ENCODE measurements at regions not wholly inside any gene's neighbourhood (a gene's known extent, or its start where the extent isn't known, plus 50 kb on each side); places are given as distances from the start of the nearest gene placed in this dataset.

DNA sequence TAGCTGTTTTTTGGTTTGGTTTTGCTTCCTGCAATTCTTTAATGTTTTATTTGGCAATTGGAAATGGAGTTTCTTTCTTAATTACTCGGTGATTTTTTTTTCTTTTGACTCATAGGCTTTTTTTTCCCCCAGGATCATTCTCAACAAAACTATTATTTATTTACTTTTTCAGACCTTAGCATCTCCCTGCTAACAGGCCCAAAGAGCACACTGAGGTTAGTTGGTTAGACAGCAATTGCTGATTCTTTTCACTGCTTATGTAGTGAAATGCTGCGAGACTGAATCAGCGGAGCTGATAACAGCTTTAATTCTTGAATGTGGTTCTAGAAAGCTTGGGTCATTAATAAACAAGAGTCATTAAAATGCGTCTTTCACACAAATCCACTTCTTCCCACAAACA is 79.1 kb upstream of the ZFP64 start:
- no peak for DNase-seq
- CTCF ChIA-PET = interaction anchor here (0.8 to 1.1 kb wide), 3 partner anchors 9 to 38 kb away, joined by 3 to 4 read pairs (median 3); no protein-coding TSS in a partner anchor
- Mint-ChIP-seq H3K4me1 (no peaks in the 10 kb centered on the region), H3K27me3 (peaks cover 1% of the 10 kb centered on the region), H3K27ac (no peak overlapping the region), H3K9me3 (no peaks in the 10 kb centered on the region), H3K4me3 (no peak overlapping the region), H3K36me3 (ENCODE audit: low read depth) (no peaks in the 10 kb centered on the region)
- POLR2A ChIA-PET = no interaction called here

DNA sequence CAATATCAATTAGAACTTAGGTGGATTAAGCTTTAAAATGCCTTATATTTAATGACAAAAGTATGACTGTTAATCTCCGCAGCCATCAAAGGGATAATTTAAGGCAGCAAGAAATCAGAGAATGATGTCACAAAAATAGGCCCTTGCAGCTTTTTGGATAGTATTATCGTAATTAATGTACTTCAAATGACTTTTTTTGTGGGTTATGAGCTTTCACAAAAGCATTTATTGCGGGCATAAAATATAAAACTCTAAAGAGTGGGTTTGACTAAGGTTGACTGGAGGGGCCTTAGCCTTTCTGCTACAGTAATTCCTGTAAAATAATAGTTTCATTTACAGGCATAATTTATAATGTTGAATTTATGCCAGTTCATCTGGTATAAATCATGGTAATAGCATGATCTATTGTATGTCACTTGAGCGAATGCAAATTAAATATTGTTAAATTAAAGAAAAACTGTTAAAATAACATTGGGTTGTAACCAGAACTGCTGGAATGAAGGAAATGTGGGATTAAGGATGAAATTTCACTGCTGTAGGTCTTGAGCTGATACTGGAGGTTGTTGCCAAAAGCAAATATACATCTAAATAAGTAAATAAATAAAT is 78.5 kb upstream of the ZFP64 start:
- no peak overlapping the region for H3K27ac Mint-ChIP-seq
- no peak overlapping the region for H3K4me3 Mint-ChIP-seq
- H3K36me3 Mint-ChIP-seq (ENCODE audit: low read depth) = no peaks in the 10 kb centered on the region
- peaks cover 4% of the 10 kb centered on the region for H3K27me3 Mint-ChIP-seq
- DNase-seq = no peak
- H3K9me3 Mint-ChIP-seq = no peaks in the 10 kb centered on the region
- no peaks in the 10 kb centered on the region for H3K4me1 Mint-ChIP-seq
- POLR2A ChIA-PET = no interaction called here
- CTCF ChIA-PET = interaction anchor here (0.8 to 1.1 kb wide), 3 partner anchors 8 to 38 kb away, joined by 3 to 4 read pairs (median 3); no protein-coding TSS in a partner anchor

DNA sequence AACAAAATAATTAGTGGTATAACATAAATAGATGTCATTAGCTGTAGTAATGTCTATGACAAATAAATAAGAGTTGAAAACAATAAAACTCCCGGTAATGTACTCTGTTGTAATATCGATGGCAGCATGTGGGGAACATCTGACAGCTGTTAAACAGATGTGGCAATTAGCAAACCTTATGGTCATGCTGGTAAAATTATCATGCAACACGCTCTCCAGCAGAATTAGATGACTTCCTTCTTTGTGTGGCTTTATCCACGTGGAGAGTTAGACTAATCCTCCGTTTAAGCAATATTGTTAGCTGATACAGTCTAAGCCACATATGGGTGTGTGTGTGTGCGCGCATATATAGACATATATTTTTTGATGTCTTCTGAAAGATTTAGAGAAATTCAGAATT is 77.7 kb upstream of the ZFP64 start:
- no peak overlapping the region for H3K27ac Mint-ChIP-seq
- no peak overlapping the region for H3K4me3 Mint-ChIP-seq
- ChIA-PET POLR2A (no interaction called here), CTCF (no interaction called here)
- H3K4me1 Mint-ChIP-seq = no peaks in the 10 kb centered on the region
- no peak for DNase-seq
- H3K27me3 Mint-ChIP-seq = peaks cover 4% of the 10 kb centered on the region
- no peaks in the 10 kb centered on the region for H3K36me3 Mint-ChIP-seq (ENCODE audit: low read depth)
- H3K9me3 Mint-ChIP-seq = no peaks in the 10 kb centered on the region

DNA sequence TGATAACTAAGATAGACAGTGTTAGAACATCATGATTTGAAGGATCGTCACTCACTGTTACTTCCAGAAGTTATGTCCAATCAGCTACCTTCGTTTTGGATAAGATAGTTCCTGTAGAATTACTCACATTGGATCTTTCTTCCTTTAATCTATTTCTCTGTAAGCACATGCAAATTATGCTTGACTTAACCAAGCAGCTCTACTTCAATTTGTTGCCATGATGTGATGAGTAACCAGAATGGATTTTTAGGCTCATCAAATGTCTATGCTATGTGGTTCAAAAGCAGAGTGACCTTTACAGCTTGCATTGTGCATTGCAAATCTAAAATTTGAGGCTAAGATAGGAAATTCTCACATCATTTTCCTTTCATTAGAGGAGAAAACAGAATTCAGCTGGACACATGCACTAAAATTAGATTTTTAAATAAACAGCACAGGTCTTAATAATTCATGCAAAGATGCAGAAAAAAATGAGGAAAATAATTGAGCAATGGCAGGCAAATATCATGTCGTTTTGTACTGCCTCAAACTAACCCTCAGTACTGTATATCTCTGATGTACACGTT is 76.7 kb upstream of the ZFP64 start:
- no peaks in the 10 kb centered on the region for H3K9me3 Mint-ChIP-seq
- H3K27me3 Mint-ChIP-seq = peaks cover 8% of the 10 kb centered on the region
- no peaks in the 10 kb centered on the region for H3K36me3 Mint-ChIP-seq (ENCODE audit: low read depth)
- ChIA-PET POLR2A (no interaction called here), CTCF (no interaction called here)
- no peaks in the 10 kb centered on the region for H3K4me1 Mint-ChIP-seq
- no peak for DNase-seq
- no peak overlapping the region for H3K4me3 Mint-ChIP-seq
- no peak overlapping the region for H3K27ac Mint-ChIP-seq

DNA sequence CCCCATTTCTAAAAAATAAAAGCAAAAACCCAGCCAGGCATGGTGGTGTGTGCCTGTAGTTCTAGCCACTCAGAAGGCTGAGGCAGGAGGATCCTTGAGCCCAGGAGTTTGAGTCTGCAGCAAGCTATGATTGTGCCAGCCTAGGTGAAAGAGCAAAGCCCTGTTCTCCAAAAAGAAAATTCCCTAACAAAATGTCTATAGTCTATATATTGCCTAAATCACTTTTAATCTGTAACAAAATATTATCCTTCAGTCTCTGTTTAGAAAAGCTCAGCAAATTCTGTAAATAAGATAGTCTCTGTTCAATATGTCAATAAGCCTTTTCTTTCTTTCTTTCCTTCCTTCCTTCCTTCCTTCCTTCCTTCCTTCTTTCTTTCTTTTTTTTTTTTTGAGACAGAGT is 75.8 kb upstream of the ZFP64 start:
- no peak overlapping the region for H3K27ac Mint-ChIP-seq
- CTCF ChIA-PET = no interaction called here

DNA sequence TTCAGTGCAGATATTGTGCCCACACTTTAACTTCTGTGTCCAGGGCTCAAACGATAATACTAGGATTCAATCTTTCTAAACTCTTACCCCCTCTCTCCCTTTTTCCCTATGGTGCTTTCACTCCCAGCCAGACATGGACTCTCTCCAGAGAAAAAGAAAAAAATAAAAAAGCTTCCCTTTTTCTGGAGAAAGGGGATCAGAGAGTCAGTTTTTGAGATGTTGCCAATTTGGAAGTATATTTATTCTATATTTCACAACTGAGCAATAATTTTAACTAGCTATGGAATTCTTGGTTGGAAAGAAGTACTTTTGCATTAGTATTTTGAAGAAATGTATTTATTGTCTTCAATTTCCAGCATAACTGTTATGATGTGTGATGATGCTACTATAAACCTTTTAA is 72.2 kb upstream of the ZFP64 start:
- no peak overlapping the region for H3K27ac Mint-ChIP-seq
- no peaks in the 10 kb centered on the region for H3K36me3 Mint-ChIP-seq (ENCODE audit: low read depth)
- H3K27me3 Mint-ChIP-seq = peaks cover 16% of the 10 kb centered on the region
- peaks cover 1% of the 10 kb centered on the region for H3K9me3 Mint-ChIP-seq
- no peaks in the 10 kb centered on the region for H3K4me1 Mint-ChIP-seq
- ChIA-PET POLR2A (no interaction called here), CTCF (no interaction called here)
- no peak for DNase-seq
- H3K4me3 Mint-ChIP-seq = no peak overlapping the region

More for the DNA sequence above, 75.8 kb upstream of the ZFP64 start:
- Mint-ChIP-seq H3K27me3 (peaks cover 15% of the 10 kb centered on the region), H3K36me3 (ENCODE audit: low read depth) (no peaks in the 10 kb centered on the region), H3K4me1 (no peaks in the 10 kb centered on the region), H3K4me3 (no peak overlapping the region), H3K9me3 (no peaks in the 10 kb centered on the region)
- POLR2A ChIA-PET = interaction anchor here (0.8 to 0.9 kb wide), 2 partner anchors 32 to 133 kb away, joined by 3 read pairs; no protein-coding TSS in a partner anchor
- DNase-seq = no peak

DNA sequence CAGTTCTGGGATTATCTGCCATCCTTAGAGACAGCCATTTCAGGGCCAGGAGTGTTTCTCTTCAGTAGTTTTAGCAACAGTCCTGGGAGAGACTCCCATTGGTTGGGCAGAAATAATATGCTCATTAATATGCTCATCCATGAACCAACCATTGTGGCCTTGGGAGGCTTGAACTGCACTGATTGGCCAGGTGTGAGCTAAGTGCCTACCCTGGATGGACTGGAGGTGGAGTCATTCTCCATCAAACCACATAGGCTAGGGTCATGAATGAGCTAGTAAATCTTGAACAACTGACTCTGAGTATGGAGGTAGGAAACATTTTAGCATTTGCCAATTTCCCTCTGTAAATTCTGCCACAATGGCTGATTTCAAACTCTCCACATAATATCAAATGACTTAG is 70.2 kb upstream of the ZFP64 start:
- POLR2A ChIA-PET = no interaction called here
- H3K4me1 Mint-ChIP-seq = no peaks in the 10 kb centered on the region
- H3K4me3 Mint-ChIP-seq = no peak overlapping the region
- CTCF ChIA-PET = interaction anchor here (1.1 kb wide), 1 partner anchor 9 kb away, joined by 3 read pairs; no protein-coding TSS in a partner anchor
- H3K27me3 Mint-ChIP-seq = peaks cover 16% of the 10 kb centered on the region
- no peak for DNase-seq
- no peak overlapping the region for H3K27ac Mint-ChIP-seq
- peaks cover 5% of the 10 kb centered on the region for H3K9me3 Mint-ChIP-seq
- peaks cover 1% of the 10 kb centered on the region for H3K36me3 Mint-ChIP-seq (ENCODE audit: low read depth)

DNA sequence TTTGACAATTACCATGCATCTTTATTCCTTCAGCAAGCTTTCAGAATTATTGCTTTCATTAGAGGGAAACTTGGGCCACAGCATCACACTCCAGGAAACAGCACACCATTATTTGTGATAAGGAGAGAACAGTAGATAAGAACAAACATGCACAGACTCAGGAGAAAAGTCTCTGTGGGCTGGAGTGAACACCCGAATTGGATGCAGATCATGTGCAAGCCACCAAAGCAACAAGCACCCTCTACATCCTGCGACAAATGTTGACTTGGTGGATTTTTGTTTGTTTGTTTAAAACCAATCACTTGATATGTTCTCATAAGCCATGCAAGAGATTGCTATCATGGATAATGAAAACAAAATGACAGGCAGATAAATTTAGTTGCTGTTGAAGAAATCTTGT is 67.7 kb upstream of the ZFP64 start:
- peaks cover 1% of the 10 kb centered on the region for H3K36me3 Mint-ChIP-seq (ENCODE audit: low read depth)
- no peak overlapping the region for H3K27ac Mint-ChIP-seq
- POLR2A ChIA-PET = no interaction called here
- H3K4me1 Mint-ChIP-seq = no peaks in the 10 kb centered on the region
- CTCF ChIA-PET = interaction anchor here (1.5 kb wide), 1 partner anchor 30 kb away, joined by 3 read pairs; no protein-coding TSS in a partner anchor
- no peak for DNase-seq
- peaks cover 5% of the 10 kb centered on the region for H3K9me3 Mint-ChIP-seq
- H3K4me3 Mint-ChIP-seq = no peak overlapping the region
- H3K27me3 Mint-ChIP-seq = peaks cover 12% of the 10 kb centered on the region

DNA sequence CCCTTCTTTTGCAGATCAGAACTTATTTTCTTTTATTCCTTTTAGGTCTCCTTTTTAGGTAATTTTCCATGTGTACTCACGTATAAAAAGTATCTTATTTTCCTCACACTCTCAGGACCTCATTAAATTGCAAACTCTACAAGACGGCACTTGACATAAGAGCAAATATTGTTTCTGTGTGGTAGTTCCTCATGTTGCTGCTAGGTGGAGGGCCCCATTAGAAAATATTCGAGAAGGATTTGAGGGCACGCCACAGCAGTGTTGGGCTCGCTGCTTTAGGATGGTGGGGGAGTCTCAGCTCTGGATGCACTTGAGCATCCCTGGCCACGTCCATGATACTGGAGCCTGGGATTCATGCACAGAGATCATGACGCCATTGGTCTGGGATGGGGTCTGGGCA is 64.9 kb upstream of the ZFP64 start:
- Mint-ChIP-seq H3K27me3 (no peaks in the 10 kb centered on the region), H3K4me1 (no peaks in the 10 kb centered on the region), H3K4me3 (no peak overlapping the region), H3K36me3 (ENCODE audit: low read depth) (peaks cover 1% of the 10 kb centered on the region), H3K9me3 (peaks cover 5% of the 10 kb centered on the region), H3K27ac (no peak overlapping the region)
- POLR2A ChIA-PET = no interaction called here
- CTCF ChIA-PET = no interaction called here
- no peak for DNase-seq

DNA sequence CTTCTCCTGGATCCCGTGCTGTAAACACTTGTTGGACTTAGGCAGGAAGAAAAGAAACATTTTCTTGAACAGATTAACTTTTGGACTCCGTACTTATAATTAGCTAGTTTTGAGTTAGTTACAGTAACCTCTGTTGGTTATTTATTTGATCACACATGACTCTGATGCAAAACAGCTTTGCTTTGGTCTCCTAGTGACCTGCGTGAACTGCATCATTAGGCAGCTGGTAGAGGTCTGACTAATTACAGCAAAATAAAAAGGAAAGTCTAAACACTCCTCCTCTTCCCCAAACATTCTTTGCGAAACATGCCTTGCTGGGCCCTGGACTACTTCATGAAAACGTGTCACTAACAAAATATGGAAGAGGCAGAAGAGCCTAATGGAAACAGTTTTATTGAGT is 61.1 kb upstream of the ZFP64 start:
- Mint-ChIP-seq H3K4me3 (no peak overlapping the region), H3K4me1 (no peaks in the 10 kb centered on the region), H3K27me3 (no peaks in the 10 kb centered on the region), H3K36me3 (ENCODE audit: low read depth) (no peaks in the 10 kb centered on the region), H3K9me3 (no peaks in the 10 kb centered on the region), H3K27ac (no peak overlapping the region)
- CTCF ChIA-PET = no interaction called here
- no peak for DNase-seq
- POLR2A ChIA-PET = no interaction called here

DNA sequence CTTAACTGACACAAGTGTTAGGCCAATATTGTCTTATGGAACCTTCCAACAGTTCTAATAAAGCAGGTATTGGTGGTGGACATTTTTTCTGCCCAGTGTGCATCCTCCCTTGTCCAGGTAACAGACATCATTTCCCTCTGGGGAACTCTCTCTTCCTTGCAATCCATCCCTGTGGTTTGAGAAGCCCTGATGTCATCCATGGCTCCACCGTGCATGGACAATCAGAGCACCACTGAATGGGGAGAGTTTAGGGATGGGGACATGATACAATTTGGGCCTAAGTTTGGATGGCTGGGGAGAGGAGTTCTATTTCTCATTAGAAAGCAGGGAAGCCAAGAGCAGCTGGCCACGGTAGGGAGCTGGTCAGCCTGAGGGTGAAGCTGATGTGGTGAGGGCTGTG is 60.2 kb upstream of the ZFP64 start:
- H3K4me3 Mint-ChIP-seq = no peak overlapping the region
- no peak overlapping the region for H3K27ac Mint-ChIP-seq
- no peaks in the 10 kb centered on the region for H3K27me3 Mint-ChIP-seq
- no peaks in the 10 kb centered on the region for H3K4me1 Mint-ChIP-seq
- no peaks in the 10 kb centered on the region for H3K36me3 Mint-ChIP-seq (ENCODE audit: low read depth)
- ChIA-PET POLR2A (no interaction called here), CTCF (no interaction called here)
- no peak for DNase-seq
- H3K9me3 Mint-ChIP-seq = no peaks in the 10 kb centered on the region

DNA sequence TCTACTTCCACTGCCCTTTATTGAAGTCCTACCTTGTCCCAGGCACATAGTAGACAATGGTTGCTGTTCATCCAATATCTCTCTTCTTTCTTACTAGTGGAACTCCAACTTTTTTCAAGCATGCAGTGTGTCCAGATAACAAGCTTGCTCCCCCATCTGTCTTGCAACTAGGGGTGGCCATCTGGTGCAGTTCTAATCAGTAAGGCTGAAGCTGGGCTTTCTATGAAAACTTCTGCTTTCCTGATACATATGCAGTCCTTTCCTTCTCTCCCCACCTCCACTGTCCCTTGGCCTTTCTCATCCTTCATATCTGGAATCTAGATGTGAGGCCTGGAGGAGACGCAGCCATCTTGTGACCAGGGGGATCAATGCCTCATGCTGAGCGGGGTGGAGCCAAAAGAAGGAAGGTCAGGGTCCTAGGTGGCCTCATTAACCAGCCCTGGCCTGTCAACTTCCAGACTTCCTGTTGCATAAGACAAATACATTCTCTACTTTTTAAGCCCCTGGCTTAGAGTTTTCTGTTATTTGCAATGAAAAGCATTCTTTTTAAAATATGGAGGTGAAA is 59.6 kb upstream of the ZFP64 start:
- no peaks in the 10 kb centered on the region for H3K36me3 Mint-ChIP-seq (ENCODE audit: low read depth)

DNA sequence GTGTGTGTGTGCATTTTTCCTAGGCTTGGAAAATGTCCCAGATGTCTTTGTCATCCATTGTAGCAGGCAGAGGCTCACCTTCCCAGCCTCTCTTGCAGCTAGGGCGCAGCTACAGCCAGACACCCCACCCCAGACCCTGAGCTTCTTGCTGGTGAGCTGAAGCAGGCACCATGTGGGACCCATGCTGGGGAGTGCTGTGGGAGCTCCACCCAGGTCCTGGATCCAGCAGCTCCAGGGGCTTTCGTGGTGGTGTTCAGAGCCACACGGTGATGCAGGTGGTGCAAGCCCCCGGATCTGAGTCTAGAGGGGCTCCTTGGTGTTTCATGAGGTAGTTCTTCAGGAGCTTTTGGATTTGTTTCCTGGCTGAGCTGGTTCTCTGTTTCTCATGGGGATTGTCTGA is 56.0 kb upstream of the ZFP64 start:
- H3K4me1 Mint-ChIP-seq = no peaks in the 10 kb centered on the region
- no peaks in the 10 kb centered on the region for H3K27me3 Mint-ChIP-seq
- no peak overlapping the region for H3K4me3 Mint-ChIP-seq
- ChIA-PET CTCF (no interaction called here), POLR2A (no interaction called here)
- DNase-seq = no peak
- H3K36me3 Mint-ChIP-seq (ENCODE audit: low read depth) = no peaks in the 10 kb centered on the region
- no peak overlapping the region for H3K27ac Mint-ChIP-seq
- H3K9me3 Mint-ChIP-seq = no peaks in the 10 kb centered on the region

More for the DNA sequence above, 59.6 kb upstream of the ZFP64 start:
- Mint-ChIP-seq H3K4me3 (no peak overlapping the region), H3K27ac (no peak overlapping the region), H3K4me1 (no peaks in the 10 kb centered on the region), H3K9me3 (no peaks in the 10 kb centered on the region), H3K27me3 (no peaks in the 10 kb centered on the region)
- ChIA-PET POLR2A (no interaction called here), CTCF (no interaction called here)
- no peak for DNase-seq

DNA sequence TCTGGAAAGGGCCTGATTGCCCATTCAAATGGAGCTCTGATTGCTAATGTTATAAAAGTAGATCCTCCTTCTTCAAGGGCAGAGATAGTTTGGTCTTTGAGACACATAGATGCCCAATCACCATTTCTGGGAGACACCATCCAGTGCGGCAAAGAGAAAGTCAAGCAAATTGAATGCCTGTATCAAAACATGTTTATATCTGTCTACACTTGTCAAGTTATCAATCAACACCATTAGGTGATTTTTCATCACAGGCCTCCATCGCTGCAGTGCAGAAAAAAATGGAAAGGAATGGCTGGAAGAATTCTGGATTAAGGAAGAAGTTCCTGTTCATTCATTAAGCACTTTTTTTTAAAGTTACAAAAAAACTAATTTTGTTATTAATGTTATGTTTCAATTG is 54.8 kb upstream of the ZFP64 start:
- no peak overlapping the region for H3K27ac Mint-ChIP-seq
- no peaks in the 10 kb centered on the region for H3K4me1 Mint-ChIP-seq
- no peak for DNase-seq
- no peak overlapping the region for H3K4me3 Mint-ChIP-seq
- no peaks in the 10 kb centered on the region for H3K9me3 Mint-ChIP-seq
- ChIA-PET CTCF (no interaction called here), POLR2A (no interaction called here)
- H3K36me3 Mint-ChIP-seq (ENCODE audit: low read depth) = no peaks in the 10 kb centered on the region
- H3K27me3 Mint-ChIP-seq = no peaks in the 10 kb centered on the region
